NCI-H82 (cell line): ENCODE measurements at regions not wholly inside any gene's neighbourhood (a gene's known extent, or its start where the extent isn't known, plus 50 kb on each side); places are given as distances from the start of the nearest gene placed in this dataset.

Experiments used
- DNase-seq: peaks from one replicate; lab custom pipeline; 2025; lab: John Stamatoyannopoulos, UW

- no peak for DNase-seq
These were observed 1032.8 kb downstream of the BRD1 start for GRCh38 chr22:48794906-48795305.

GRCh38 chr22:48793949-48794348, 1033.7 kb downstream of the BRD1 start:
- DNase-seq = no peak

GRCh38 chr22:48786679-48786996, 1041.0 kb downstream of the BRD1 start:
- no peak for DNase-seq

- no peak for DNase-seq
These were observed 1041.6 kb downstream of the BRD1 start for GRCh38 chr22:48785792-48786678.

- no peak for DNase-seq
These were observed 1042.8 kb downstream of the BRD1 start for GRCh38 chr22:48784701-48785503.

GRCh38 chr22:48783821-48784266, 1043.8 kb downstream of the BRD1 start:
- DNase-seq = no peak

GRCh38 chr22:48782811-48783511, 1044.7 kb downstream of the BRD1 start:
- peak; percentile 2 for DNase-seq

GRCh38 chr22:48782326-48782725, 1045.3 kb downstream of the BRD1 start:
- DNase-seq = no peak

GRCh38 chr22:48781868-48782267, 1045.8 kb downstream of the BRD1 start:
- no peak for DNase-seq

GRCh38 chr22:48781391-48781790, 1046.3 kb downstream of the BRD1 start:
- DNase-seq = no peak

- no peak for DNase-seq
These were observed 1046.9 kb downstream of the BRD1 start for GRCh38 chr22:48780597-48781277.

GRCh38 chr22:48779661-48780596, 1047.7 kb downstream of the BRD1 start:
- no peak for DNase-seq

- no peak for DNase-seq
These were observed 1048.4 kb downstream of the BRD1 start for GRCh38 chr22:48779211-48779643.

GRCh38 chr22:48778308-48779195, 1049.1 kb downstream of the BRD1 start:
- DNase-seq = no peak

- DNase-seq = no peak
These were observed 1055.3 kb downstream of the BRD1 start for GRCh38 chr22:48772286-48772907.

- no peak for DNase-seq
These were observed 1062.1 kb downstream of the BRD1 start for GRCh38 chr22:48765595-48765994.

GRCh38 chr22:48761546-48761945, 1066.1 kb downstream of the BRD1 start:
- no peak for DNase-seq

GRCh38 chr22:48760481-48761390, 1066.9 kb downstream of the BRD1 start:
- DNase-seq = no peak
